8988T (cell line): ENCODE measurements at regions not wholly inside any gene's neighbourhood (a gene's known extent, or its start where the extent isn't known, plus 50 kb on each side); places are given as distances from the start of the nearest gene placed in this dataset.
"Not testable (repeated sequence)": the region's sequence is repeated elsewhere in the genome, so short reads cannot be mapped to it uniquely, and the experiment has no call there.

ENCODE experiments used
- DNase-seq: peaks from one replicate; pipeline ENCODE4 v3.0.0; 2011

DNA sequence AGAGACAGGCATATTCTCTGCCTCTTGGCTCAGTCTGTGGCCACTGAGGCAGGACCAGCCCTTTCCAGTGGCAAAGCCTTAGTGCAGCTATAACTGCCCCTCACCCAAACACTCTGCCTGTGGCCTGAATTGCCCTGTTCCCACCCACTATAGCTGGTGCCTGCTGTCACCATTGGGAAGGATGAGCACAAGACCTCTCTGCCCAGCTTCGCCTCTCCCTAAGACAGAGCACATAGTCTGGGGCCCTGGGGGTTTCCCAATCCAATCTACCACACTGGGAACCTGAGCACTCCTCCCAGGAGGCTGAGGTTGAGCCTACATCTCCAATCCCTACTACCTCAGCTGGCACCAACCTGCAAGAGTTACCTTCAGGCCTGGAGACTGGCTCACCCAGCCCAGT, 670.4 kb downstream of the JRKL start:
- no peak for DNase-seq

DNA sequence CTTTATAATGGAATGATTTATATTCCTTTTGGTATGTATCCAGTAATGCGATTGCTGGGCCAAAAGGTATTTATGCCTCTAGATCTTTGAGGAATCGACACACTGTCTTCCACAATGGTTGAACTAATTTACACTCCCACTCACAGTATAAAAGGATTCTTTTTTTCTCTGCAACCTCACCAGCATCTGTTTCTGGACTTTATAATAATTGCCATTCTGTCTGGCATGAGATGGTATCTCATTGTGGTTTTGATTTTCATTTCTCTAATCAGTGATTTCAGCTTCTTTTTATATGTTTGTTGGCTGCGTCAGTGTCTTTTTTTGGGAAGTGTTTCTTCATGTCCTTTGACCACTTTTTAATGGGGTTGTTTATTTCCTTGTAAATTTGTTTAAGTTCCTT, 679.3 kb downstream of the JRKL start:
- no peak for DNase-seq

DNA sequence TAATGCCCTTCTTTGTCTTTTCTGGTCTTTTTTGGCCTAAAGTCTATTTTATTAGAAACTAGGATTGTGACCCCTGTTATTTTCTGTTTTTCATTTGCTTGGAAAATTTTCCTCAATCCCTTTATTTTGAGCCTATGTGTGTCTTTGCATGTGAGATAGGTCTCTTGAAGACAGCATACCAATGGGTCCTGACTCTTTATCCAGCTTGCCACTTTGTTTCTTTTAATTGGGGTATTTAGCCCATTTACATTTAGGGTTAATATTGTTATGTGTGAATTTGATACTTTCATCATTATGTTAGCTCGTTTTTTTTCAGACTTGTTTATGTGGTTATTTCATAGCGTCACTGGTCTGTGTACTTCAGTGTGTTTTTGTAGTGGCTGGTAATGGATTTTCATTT, 682.6 kb downstream of the JRKL start:
- DNase-seq = no peak

DNA sequence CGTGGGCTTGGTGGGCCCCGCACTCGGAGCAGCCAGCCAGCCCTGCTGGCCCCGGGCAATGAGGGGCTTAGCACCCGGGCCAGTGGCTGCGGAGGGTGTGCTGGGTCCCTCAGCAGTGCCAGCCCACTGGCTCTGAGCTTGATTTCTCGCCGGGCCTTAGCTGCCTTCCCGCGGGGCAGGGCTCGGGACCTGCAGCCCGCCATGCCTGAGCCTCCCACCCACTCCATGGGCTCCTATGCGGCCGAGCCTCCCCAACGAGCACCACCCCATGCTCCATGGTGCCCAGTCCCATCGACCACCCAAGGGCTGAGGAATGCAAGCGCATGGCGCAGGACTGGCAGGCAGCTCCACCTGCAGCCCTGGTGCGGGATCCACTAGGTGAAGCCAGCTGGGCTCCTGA, 686.9 kb downstream of the JRKL start:
- not testable (repeated sequence) for DNase-seq

DNA sequence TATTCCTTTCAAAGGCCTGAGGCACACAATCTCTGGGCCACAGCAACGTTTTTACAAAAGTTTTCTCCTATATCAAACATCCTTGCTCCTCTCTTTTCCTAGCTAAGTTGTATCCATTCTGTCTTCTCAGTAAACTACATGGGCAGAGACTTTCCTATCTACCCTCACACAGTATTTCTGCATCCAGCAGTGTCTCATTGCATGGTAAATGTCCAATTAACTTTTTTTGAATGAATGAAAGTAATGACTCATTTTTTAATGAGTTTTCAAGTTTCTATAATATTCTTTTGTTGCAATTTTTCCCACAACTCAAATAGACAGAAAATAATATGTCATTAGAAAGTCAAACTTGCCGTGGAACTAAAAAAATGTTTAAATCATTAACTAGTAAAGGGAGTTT, 688.6 kb downstream of the JRKL start:
- no peak for DNase-seq

DNA sequence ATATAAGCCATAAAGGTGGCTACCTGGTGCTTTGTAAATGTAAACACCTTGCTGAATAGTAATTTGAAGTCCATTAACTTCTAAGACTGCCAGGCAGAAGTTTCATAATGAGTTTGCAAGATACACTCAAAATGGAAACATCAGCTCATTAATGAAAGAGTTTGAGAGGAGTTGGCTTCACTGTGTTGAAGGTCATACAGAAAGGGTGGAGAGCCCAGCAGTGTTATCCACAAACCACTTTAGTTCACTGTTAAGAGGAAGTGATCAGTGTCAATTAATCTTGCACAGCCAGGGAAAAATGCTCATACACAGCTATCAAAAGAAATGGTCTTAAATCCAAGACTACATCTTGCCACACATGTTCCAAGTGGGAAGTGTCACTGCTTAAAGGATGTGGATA, 689.4 kb downstream of the JRKL start:
- no peak for DNase-seq

DNA sequence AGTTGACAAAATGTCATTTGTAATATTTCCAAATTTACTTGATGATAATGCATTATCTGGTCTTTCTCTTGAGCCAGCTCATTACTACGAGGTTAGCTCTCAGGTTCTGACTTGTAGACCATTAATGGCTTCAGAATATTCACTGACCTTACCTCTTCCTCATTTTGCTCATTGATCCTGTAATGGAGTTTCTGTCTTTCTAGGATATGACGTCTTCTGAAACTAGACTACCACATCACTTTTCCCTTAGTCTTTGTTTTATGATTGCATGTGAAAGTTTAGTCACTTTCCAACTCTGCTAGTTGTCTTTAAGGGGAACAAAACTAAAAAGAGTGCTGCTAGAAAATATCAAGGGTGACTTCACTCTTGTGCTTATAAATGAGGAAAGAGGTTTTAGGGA, 697.6 kb downstream of the JRKL start:
- no peak for DNase-seq

DNA sequence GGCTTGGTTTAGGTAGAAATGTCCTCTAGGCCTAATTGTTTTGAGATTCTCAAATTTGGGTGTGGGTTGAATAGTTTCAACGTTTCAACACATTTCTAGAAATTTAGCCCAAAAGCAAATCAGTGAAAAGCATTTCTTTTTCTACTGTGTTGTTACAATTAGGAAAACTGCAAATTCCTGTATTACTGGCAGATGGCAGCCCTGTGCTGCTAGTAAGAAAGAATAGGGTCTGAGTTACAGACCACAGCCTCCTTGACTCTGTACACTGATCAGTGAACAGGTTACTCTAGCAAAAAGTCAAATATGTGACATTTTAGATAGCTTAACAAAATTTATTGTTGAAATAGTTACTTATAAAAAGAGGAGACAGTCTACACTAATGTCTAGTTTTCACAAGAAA, 703.0 kb downstream of the JRKL start:
- DNase-seq = no peak

DNA sequence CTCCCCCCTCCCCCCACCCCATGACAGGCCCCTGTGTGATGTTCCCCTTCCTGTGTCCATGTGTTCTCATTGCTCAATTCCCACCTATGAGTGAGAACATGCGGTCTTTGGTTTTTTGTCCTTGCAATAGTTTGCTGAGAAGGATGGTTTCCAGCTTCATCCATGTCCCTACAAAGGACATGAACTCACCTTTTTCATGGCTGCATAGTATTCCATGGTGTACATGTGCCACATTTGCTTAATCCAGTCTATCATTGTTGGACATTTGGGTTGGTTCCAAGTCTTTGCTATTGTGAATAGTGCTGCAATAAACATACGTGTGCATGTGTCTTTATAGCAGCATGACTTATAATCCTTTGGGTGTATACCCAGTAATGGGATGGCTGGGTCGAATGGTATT, 712.4 kb downstream of the JRKL start:
- DNase-seq = not testable (repeated sequence)

DNA sequence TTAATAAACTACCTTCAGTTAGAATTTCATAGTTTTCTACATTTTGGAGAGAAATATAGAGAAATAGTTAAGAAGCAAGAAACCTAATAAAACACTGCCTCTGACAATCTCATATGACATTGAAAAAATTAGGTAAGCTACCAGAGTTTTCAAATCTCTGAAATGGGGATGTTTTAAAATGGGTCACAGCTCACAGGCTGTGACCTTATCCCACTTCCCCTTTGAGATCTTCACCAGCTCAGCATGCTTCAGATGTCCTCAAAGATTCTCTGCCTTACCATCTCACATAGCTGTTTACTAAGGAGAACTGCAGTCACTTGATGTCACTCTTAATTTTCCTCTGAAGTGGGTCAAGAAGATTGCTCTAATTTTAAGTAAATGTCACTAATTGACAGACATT, 717.8 kb downstream of the JRKL start:
- no peak for DNase-seq

DNA sequence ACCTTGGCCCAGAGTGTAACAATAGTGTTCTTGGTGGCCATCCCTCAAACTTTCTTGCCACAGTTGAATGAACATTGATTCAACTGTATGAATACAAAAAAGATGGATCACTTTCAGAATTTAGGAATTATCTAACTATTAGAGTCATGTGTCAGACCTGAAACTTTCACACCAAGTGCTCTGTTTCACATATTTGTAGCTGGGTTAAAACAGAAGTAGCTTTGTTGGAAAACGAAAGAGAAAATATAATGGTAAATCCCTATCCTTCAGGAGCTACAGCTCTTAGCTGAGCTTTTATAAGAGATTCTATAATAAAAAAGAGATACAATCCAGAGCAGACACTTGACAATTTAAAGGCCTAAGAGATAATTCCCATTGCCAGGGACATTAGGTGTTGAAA, 719.3 kb downstream of the JRKL start:
- no peak for DNase-seq

DNA sequence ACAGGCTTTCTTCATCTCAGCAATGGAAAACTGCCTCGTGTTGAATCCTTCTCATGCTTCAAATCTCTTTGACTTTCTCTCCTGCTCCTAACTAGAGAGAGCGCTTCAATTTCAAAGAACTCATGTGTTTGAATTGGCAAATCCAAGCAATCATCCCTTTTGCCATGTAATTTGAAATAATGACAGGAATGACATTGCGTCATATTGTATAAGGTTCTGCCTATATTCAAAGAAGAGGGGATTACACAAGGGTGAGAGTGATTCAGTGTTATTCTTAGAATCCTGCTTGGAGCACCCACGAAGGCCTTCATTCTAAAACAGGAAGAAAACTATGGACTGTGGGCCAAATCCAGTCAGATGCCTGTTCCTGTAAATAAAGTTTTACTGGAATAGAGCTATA, 720.6 kb downstream of the JRKL start:
- no peak for DNase-seq

DNA sequence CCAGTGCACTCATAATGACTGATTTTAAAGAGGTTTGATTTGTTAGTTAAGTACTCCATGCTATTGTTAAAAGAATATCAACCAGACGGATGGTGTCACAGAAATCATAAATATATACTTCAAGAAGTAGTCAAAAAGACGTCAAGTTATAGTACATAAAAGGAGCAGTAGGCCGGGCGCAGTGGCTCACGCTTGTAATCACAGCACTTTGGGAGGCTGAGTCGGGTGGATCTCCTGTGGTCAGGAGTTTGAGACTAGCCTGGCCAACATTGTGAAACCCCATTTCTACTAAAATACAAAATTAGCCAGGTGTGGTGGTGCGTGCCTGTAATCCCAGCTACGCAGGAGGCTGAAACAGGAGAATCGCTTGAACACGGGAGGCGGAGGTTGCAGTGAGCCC, 721.7 kb downstream of the JRKL start:
- DNase-seq = no peak

DNA sequence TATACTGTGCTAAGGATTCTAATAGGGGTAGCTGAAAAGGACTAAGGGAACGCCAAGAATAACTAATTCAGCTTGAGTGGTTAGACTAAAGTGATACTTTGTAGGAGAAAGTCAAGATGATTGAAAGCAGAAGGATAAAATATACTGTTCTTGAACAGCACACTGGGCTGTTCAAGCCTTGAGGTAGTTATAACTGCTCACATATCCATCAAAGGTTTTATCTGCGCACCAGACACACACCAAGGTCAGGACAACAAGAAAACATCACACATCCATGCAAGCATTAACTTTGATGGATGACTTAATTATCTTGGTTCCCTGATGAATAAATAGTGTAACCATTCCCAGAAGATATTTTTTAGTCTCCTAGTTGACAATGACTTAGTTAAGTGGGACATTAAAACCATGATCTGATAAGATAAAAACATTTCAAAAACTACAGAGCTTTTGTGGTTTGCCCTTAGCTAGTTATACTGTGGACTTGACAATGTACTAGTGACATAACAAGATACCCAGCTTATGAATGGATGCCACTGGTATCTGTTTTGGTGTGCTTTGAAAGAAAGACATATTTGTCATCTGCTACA, 728.9 kb downstream of the JRKL start:
- DNase-seq = no peak

DNA sequence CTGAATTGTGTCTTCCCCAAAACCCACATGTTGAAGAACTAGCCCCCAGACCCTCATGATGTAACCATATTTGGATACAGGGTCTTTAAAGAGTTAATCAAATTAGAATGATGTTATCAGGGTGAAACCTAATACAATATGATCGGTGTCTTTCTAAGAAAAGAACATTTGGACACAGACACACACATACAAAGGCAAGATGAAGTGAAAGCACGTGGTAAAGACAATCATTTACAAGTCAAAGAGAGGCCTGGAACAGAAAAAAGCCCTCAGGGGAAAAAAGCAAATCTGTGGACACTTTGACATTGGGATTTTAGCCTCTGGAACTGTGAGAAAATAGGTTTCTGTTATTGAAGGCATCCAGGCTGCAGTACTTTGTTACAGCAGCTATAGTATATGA, 733.4 kb downstream of the JRKL start:
- no peak for DNase-seq

DNA sequence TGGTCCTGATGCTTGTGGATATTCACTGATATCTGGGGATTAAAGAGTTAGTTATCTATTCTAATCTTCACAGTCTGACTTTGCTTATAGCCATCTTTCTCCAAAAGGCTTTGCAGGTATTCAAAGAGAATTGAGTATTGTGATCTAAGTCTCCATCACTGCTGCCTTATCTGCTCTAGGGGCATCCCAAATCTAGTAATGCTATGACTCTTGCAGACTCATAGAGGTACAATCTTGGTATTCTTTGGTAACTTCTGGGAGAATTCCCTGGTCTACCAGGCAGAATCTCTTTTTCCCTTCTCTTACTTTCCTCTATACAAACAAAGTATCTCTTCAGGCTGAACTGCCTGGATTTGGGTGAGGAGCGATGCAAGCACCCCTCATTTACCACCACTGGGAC, 746.3 kb downstream of the JRKL start:
- DNase-seq = no peak

DNA sequence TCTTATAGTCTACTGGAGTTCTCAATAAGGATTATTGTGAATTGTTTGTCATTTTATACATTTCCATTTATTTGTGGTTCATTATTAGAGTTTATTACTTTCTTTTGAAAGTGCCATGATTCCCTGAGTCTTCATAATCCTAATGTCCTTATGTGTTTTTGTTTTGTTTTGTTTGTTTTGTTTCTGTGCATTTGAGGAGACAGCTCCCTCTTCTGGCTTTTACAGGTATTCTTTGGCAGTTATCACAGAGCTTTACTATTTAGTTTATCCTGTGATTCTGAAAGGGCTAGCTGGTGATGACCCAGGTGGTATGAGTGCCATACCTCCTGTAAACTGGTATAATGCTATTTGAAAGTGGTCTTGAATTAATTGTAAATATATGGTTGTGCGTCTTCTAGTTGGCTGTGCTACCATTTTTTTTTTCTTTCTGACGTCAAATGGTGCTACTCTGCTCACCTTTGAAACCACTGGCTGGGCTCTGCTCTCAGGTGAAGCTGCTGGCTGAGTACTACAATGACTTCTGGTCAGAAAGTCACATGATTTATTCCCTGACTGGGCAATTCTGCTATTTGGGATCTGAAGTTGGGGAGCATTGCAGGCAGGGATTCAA, 751.2 kb downstream of the JRKL start:
- DNase-seq = no peak

DNA sequence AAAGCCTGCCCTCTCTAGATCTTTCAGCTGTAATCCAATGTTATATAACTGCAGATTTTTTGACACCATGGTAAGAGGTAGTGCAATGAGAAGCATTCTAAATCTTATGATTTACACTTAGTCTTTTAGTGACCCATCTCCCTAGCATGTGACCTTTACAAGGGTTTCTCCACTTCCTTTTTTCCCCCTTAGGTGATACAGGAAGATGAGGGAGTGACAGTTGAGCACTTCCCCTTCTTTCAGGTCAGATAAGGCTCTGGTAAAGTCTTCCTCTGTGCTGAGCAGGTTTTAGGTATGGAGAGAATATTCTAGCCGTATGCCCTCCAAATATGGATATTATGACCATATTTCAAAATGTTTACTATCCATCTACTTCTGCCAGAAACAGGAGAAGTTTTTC, 753.6 kb downstream of the JRKL start:
- DNase-seq = no peak

DNA sequence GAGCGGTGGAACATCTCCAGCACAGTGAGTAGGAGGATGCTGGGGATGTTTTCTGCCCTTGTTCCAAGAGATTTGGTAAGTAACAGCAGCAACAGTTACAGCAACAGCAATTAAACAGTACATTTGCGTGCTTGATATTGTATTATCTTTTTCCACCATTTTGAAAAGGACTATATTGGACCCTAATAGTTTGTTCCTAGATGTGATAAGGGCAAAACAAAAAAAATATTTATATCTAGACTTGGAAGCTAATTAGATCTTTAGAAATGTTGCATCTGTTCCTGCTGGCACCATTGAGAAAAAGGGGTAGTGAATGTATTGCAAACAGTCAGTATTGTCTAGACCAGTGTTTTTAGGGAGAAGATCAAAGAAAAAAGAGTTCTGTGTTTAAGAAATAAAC, 759.9 kb downstream of the JRKL start:
- no peak for DNase-seq

DNA sequence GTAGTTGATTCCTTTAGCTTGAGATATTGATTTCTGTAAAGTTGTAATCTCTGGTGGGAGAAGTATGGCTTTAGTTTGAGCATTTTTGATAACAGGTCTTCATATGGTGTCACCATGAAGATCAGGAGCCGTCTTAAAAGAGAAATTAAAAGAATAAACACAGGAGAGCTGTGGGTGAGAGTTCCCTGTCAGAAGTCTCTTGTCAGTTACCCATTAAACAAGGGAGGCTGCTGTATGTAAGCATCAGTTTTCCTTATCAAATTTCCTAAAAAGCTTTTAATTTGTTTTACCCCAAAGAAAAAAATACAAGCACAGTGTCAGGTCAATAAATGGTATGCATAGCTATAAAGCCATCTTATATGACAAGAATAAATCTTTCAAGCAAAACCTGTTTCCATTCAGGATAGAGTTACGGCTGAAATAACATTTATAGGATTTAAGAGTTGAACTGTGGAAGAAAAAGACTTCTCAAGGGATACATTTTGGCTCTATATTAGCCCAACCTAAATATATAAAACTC, 767.5 kb downstream of the JRKL start:
- DNase-seq = no peak

DNA sequence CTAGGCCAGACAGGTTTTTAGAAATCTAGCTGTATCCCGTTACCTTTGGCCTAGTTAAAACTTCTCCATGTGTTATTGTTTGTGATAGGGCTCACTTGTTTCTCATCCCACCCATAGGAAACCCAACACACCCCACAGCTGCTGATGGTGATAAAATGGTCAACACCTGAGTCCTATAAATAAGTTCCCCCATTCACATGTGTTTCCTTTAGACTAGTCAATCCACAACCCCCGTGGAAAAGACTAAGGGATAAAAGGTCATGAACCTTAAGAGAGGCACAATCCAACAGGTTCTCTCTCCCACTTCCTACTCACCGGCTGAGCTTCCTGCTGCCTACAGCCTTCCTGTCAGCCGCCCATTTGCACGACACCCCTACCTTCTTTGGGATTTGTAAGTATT, 768.4 kb downstream of the JRKL start:
- DNase-seq = no peak

DNA sequence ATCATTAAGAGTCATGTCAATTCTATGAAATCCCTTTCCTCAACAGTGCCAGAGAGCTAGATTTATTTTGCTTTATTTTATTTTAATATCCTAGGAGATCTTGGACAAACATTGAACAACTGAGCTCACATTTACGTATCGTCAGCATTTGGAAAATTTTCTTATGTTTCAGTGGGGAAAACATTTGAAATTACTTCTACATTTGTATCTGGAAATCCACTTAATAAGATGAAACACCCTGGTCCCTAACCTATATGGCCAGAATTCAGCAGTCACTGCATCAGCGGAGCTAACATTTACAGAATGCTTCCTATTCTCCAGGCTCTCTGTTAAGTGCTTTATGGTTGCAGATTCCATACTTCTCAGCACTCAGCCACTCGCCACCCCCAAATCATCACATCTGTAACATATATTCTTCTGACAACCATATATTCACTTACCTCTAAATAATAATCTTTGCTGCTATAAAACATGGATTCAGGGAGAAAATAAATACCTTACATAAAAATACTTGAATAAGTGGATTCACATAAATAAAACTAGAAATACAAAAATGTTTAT, 773.9 kb downstream of the JRKL start:
- no peak for DNase-seq

DNA sequence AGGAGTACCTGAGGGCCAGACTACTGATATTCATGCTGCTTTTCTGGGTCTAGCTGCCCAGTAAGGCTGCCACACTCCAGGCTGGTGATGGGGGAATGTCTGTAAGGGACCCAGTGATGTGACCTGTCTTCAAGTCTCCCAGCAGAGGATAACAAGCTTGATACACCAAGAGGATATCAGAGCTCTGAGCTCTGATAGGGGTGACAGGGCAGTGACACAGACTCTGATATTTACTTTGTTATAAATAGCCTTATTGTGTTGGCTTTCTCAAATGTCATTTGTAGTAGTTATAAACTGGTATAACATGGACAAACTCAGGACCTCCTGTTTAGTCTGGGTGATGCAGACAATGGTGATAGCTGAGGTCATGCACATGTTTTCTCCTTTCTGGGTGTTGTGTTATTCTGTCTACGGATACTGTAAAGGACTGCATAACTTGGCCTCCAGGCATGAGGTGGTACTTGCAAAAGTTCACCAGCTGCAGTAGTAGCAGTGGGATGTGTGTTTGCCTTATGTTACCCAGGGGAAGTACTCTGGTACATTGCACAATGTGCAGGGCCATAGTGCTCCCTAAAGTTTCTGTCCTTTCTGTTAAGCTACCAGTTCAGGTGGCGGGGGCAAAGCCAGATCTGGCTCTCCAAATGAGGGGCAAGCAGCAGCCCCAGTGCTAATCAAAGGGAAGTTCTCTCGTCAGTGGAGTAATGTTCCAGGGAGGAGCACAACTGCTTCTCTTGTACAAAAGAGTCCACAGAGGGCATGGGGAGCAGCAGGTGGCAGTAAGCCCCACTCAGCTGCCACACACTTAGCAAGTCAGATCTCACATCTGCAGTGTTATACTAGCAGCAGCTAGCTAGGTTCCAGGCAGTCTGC, 812.2 kb downstream of the JRKL start:
- no peak for DNase-seq
